SK-N-SH (cell line): ENCODE measurements at regions not wholly inside any gene's neighbourhood (a gene's known extent, or its start where the extent isn't known, plus 50 kb on each side); places are given as distances from the start of the nearest gene placed in this dataset.

ENCODE experiments used
- CTCF ChIA-PET: fragments of 300-600, 350-600 bp; formaldehyde crosslinking; extraction: SDS; loops from one replicate; lab custom pipeline; 2021; lab: Yijun Ruan, JAX
- POLR2A ChIA-PET: fragments of 350-600 bp; sonication (Branson Sonifier 250); formaldehyde crosslinking; extraction: SDS; loops from one replicate; lab custom pipeline; 2020; ENCODE audit warnings: antibody characterized with exemption, inconsistent platforms; lab: Yijun Ruan, JAX
- DNase-seq: peaks from one replicate; pipeline ENCODE4 v3.0.0; 2012
- H2AFZ ChIP-seq: fragments of 200-600 bp; sonication (generic); 2 replicates; pipeline ENCODE4 v1.8.1; 2016; ENCODE audit warnings: antibody characterized with exemption, mild to moderate bottlenecking, low read depth
- H3F3A ChIP-seq: fragments of 200-600 bp; sonication (generic); replicated peaks from 2 replicates; pipeline ENCODE3; 2016; ENCODE audit warnings: antibody characterized with exemption, mild to moderate bottlenecking; ENCODE audit not compliant: insufficient read depth
- H3K27ac ChIP-seq, 2 experiments: fragments of 200-500 bp in 1 of 2; fragments of 200-600 bp in 1 of 2; sonication (Bioruptor generic) in 1 of 2; sonication (generic), shearing (Covaris generic) in 1 of 2; 2 replicates each; pipeline versions ENCODE4 v1.5.1 to v1.6.1; 2014 to 2016; ENCODE audit warnings: low read depth in 2 of 2, inconsistent platforms in 1 of 2, low read length in 1 of 2, mild to moderate bottlenecking in 1 of 2, mixed read lengths in 1 of 2
- H3K27me3 ChIP-seq: fragments of 200-600 bp; sonication (generic), shearing (Covaris generic); 2 replicates; pipeline ENCODE4 v1.6.1; 2016; ENCODE audit warnings: mixed run types; ENCODE audit not compliant: insufficient read depth
- H3K36me3 ChIP-seq, 2 experiments: fragments of 200-500 bp in 1 of 2; fragments of 200-600 bp in 1 of 2; sonication (Bioruptor generic) in 1 of 2; sonication (generic) in 1 of 2; replicated peaks in 1 of 2; 2 replicates each; pipeline versions ENCODE3 to v1.5.1; 2014 to 2016; ENCODE audit warnings: low read length in 1 of 2, mild to moderate bottlenecking in 1 of 2; ENCODE audit not compliant: insufficient read depth in 2 of 2, control insufficient read depth in 1 of 2
- H3K4me1 ChIP-seq, 2 experiments: fragments of 200-500 bp in 1 of 2; fragments of 200-600 bp in 1 of 2; sonication (Bioruptor generic) in 1 of 2; sonication (generic), shearing (Covaris generic) in 1 of 2; 2 replicates each; pipeline versions ENCODE4 v1.5.1 to v1.6.1; 2014 to 2016; ENCODE audit warnings: low read depth in 1 of 2, low read length in 1 of 2, mixed run types in 1 of 2; ENCODE audit not compliant: insufficient read depth in 2 of 2, control insufficient read depth in 1 of 2
- H3K4me2 ChIP-seq: fragments of 200-600 bp; sonication (generic), shearing (Covaris generic); 2 replicates; pipeline ENCODE4 v1.6.1; 2017; ENCODE audit warnings: mixed run types
- H3K4me3 ChIP-seq, 2 experiments: fragments of 200-500 bp in 1 of 2; fragments of 200-600 bp in 1 of 2; sonication (Bioruptor generic) in 1 of 2; sonication (generic), shearing (Covaris generic) in 1 of 2; 2 replicates each; pipeline versions ENCODE4 v1.5.1 to v1.8.1; 2014 to 2016; ENCODE audit warnings: low read depth in 2 of 2, inconsistent platforms in 1 of 2, low read length in 1 of 2, mild to moderate bottlenecking in 1 of 2, mixed read lengths in 1 of 2, moderate library complexity in 1 of 2
- H3K79me2 ChIP-seq: fragments of 200-600 bp; sonication (generic); 2 replicates; pipeline ENCODE4 v1.8.1; 2017; ENCODE audit warnings: mild to moderate bottlenecking; ENCODE audit not compliant: insufficient read depth
- H3K9ac ChIP-seq: fragments of 200-600 bp; sonication (generic); 2 replicates; pipeline ENCODE4 v1.6.1; 2017; ENCODE audit warnings: mixed run types
- H3K9me2 ChIP-seq: fragments of 200-600 bp; sonication (generic); 2 replicates; pipeline ENCODE4 v1.6.1; 2017; ENCODE audit warnings: mixed run types
- H3K9me3 ChIP-seq: fragments of 200-600 bp; sonication (generic); 2 replicates; pipeline ENCODE4 v1.6.1; 2017; ENCODE audit warnings: mixed run types, mild to moderate bottlenecking, moderate library complexity
- H4K20me1 ChIP-seq: fragments of 200-600 bp; sonication (generic); 2 replicates; pipeline ENCODE4 v1.6.1; 2017; ENCODE audit warnings: mild to moderate bottlenecking, mixed run types; ENCODE audit not compliant: insufficient read depth
- CHD2 ChIP-seq: fragments of 150-350 bp; IDR thresholded peaks from 2 replicates; pipeline ENCODE4 v1.6.1; 2018; ENCODE audit warnings: low read length; ENCODE audit not compliant: partially characterized antibody
- CTCF ChIP-seq: fragments of 200-600 bp; sonication (generic); IDR thresholded peaks from 2 replicates; pipeline ENCODE4 v1.6.1; 2017; ENCODE audit warnings: antibody characterized with exemption, mild to moderate bottlenecking, moderate library complexity
- ELF1 ChIP-seq: IDR thresholded peaks from 2 replicates; pipeline ENCODE4 v1.4.0; 2012
- EP300 ChIP-seq, 2 experiments: IDR thresholded peaks; 2 replicates each; pipeline versions ENCODE4 v1.4.0 to v1.6.1; 2012; ENCODE audit warnings: borderline replicate concordance in 1 of 2, low read depth in 1 of 2, low read length in 1 of 2
- EZH2phosphoT487 ChIP-seq: fragments of 200-600 bp; sonication (generic); IDR thresholded peaks from 2 replicates; pipeline ENCODE4 v1.6.1; 2017; ENCODE audit warnings: low read depth, mixed run types, mild to moderate bottlenecking, antibody characterized with exemption, moderate library complexity, borderline replicate concordance
- FOSL2 ChIP-seq: IDR thresholded peaks from 2 replicates; pipeline ENCODE4 v1.4.0; 2012; ENCODE audit warnings: low read depth, mild to moderate bottlenecking, moderate library complexity, borderline replicate concordance
- FOXM1 ChIP-seq: IDR thresholded peaks from 2 replicates; pipeline ENCODE4 v1.4.0; 2012; ENCODE audit warnings: low read depth, mild to moderate bottlenecking
- GABPA ChIP-seq: IDR thresholded peaks from 2 replicates; pipeline ENCODE4 v1.4.0; 2012; ENCODE audit warnings: low read depth, mild to moderate bottlenecking
- GATA2 ChIP-seq: sonication (generic); formaldehyde crosslinking; IDR thresholded peaks from 2 replicates; pipeline ENCODE4 v1.5.0; 2020; ENCODE audit warnings: mild to moderate bottlenecking, missing genetic modification reagents
- IRF3 ChIP-seq: fragments of 150-350 bp; IDR thresholded peaks from 2 replicates; pipeline ENCODE4 v1.6.1; 2016; ENCODE audit warnings: mild to moderate bottlenecking, low read depth, low read length
- JUND ChIP-seq: IDR thresholded peaks from 2 replicates; pipeline ENCODE4 v1.4.0; 2012
- MEF2A ChIP-seq: IDR thresholded peaks from 2 replicates; pipeline ENCODE4 v1.4.0; 2012; ENCODE audit warnings: low read depth, borderline replicate concordance
- MXI1 ChIP-seq: IDR thresholded peaks from 2 replicates; pipeline ENCODE4 v1.6.1; 2012; ENCODE audit warnings: mild to moderate bottlenecking, low read depth, low read length, improper control_type of control experiment
- NFIC ChIP-seq: IDR thresholded peaks from 2 replicates; pipeline ENCODE4 v1.4.0; 2012; ENCODE audit warnings: borderline replicate concordance
- PBX3 ChIP-seq: IDR thresholded peaks from 2 replicates; pipeline ENCODE4; 2012
- RAD21 ChIP-seq: IDR thresholded peaks from 2 replicates; pipeline ENCODE4 v1.6.1; 2012; ENCODE audit warnings: mild to moderate bottlenecking, low read length
- RCOR1 ChIP-seq: fragments of 150-350 bp; IDR thresholded peaks from 2 replicates; pipeline ENCODE4 v1.6.1; 2017; ENCODE audit warnings: antibody characterized with exemption, low read length
- SMC3 ChIP-seq: IDR thresholded peaks from 2 replicates; pipeline ENCODE4 v1.6.1; 2012; ENCODE audit warnings: low read depth, low read length, improper control_type of control experiment
- TAF1 ChIP-seq: IDR thresholded peaks from 2 replicates; pipeline ENCODE4 v1.6.1; 2012; ENCODE audit warnings: low read depth, mild to moderate bottlenecking, low read length, moderate library complexity, borderline replicate concordance
- TCF12 ChIP-seq: IDR thresholded peaks from 2 replicates; pipeline ENCODE4 v1.4.0; 2012
- TEAD4 ChIP-seq: IDR thresholded peaks from 2 replicates; pipeline ENCODE4 v1.4.0; 2012; ENCODE audit warnings: mild to moderate bottlenecking, borderline replicate concordance; ENCODE audit not compliant: insufficient read depth
- YY1 ChIP-seq: IDR thresholded peaks from 2 replicates; pipeline ENCODE4 v1.4.0; 2012; ENCODE audit warnings: low read depth, mild to moderate bottlenecking
- WGBS: methylation state at CpG from one replicate; pipeline ENCODE4 v1.1.6; 2017; ENCODE audit warnings: low lambda C conversion rate; 5-methylcytosine and 5-hydroxymethylcytosine counted together
- TF ChIP-seq, protein P1 (sequence below): IDR thresholded peaks from 2 replicates; pipeline ENCODE4 v1.4.0; 2012; ENCODE audit warnings: low read depth

DNA sequence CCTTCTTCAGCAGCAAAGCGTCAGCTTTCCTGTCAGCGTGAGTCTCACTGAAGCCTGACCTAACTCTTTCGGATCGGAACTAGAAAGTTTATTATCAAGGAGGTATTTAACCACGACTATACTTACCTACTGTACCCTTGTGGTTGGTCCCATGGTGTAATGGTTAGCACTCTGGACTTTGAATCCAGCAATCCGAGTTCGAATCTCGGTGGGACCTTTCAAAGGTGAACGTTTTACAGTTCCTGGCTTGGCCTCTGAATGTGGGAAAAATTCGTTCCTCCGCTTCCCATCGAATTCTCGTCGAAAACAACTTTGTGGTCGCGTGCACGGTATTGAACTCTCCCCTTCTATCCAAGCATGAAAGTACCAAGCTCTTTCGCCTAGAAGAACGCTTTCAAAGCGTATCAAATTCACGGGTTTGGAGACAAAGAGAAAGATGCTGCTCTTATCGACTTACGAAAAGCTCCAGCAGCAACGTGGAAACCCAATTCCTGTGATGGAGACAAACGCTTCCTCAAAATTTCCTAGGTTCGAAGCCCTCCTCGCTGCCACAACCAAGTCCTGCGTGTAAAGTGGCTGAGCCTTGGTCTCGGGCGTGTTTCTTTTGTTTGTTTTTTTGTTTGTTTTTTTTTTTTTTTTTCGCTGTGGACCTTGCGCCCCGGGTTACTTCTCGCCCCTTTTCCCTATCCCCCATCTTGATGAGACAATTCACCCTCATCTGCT is 63.7 kb downstream of the GPX5 start (continued):
- TF ChIP-seq PBX3 (no peak), MEF2A (no peak), FOSL2 (peak; percentile 28; the same call in 1 of the 2 replicates), MXI1 (peak; percentile 55; the same call in 1 of the 2 replicates), ELF1 (peak; percentile 27; the same call in 1 of the 2 replicates), CHD2 (peak; percentile 44), RCOR1 (peak; percentile 57; the same call in 1 of the 2 replicates)
- TF ChIP-seq, all 33 proteins: peak for 9

GRCh38 chr6:28589957-28590349 is 64.3 kb downstream of the GPX5 start:
- peak overlapping the region; percentile 50 to 52; a peak in 2 of 4 replicates for H3K27ac ChIP-seq
- H3K9me2 ChIP-seq = no peaks in the 10 kb centered on the region
- H3K4me3 ChIP-seq = peak overlapping the region; percentile 33 to 40; a peak in 2 of 4 replicates
- H2AFZ ChIP-seq = no peak overlapping the region
- DNase-seq = no peak
- POLR2A ChIA-PET = no interaction called here
- TF ChIP-seq CTCF = no peak
- TF ChIP-seq IRF3 = no peak
- TF ChIP-seq SMC3 = no peak
- TF ChIP-seq, protein P1, sequence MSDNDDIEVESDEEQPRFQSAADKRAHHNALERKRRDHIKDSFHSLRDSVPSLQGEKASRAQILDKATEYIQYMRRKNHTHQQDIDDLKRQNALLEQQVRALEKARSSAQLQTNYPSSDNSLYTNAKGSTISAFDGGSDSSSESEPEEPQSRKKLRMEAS = no peak
- TF ChIP-seq TAF1 = no peak
- no peak for TF ChIP-seq TCF12
- no peak for TF ChIP-seq FOXM1
- TF ChIP-seq RAD21 = no peak
- no peak for TF ChIP-seq NFIC
- TF ChIP-seq EZH2phosphoT487 = no peak
- TF ChIP-seq MXI1 = no peak
- TF ChIP-seq GABPA = no peak
- TF ChIP-seq JUND = no peak
- TF ChIP-seq EP300 (IDR thresholded peaks at IDR 0.05; ENCODE audit: borderline replicate concordance in 1 of 2, low read depth in 1 of 2, low read length in 1 of 2) = no peak
- TF ChIP-seq YY1 = no peak
- TF ChIP-seq RCOR1 = no peak
- no peak for TF ChIP-seq TEAD4
- TF ChIP-seq GATA2 (CRISPR knock-in tag) = no peak
- TF ChIP-seq FOSL2 = no peak
- CTCF ChIA-PET = interaction anchor here (0.6 to 2.2 kb wide), 4 partner anchors 13 to 316 kb away, joined by 3 to 13 read pairs (median 3); no protein-coding TSS in a partner anchor
- H3K27me3 ChIP-seq = no peaks in the 10 kb centered on the region
- H4K20me1 ChIP-seq = no peaks in the 10 kb centered on the region
- H3K36me3 ChIP-seq = no peaks in the 10 kb centered on the region
- H3K4me2 ChIP-seq = peak overlapping the region; percentile 51; the same call in 1 of the 2 replicates
- 86% methylated on average over 20 of the region's 21 CpGs for WGBS
- H3F3A ChIP-seq = no peaks in the 10 kb centered on the region
- no peak overlapping the region; the same call in 1 of the 2 replicates for H3K9ac ChIP-seq
- H3K4me1 ChIP-seq = peaks cover 8 to 14% of the 10 kb centered on the region in 2 experiments; a peak in 3 of 4 replicates
- no peaks in the 10 kb centered on the region for H3K79me2 ChIP-seq
- H3K9me3 ChIP-seq = no peaks in the 10 kb centered on the region
